ENCODE measurements at regions not wholly inside any gene's neighbourhood (a gene's known extent, or its start where the extent isn't known, plus 50 kb on each side); places are given as distances from the start of the nearest gene placed in this dataset.

- TF ChIP-seq, protein P1, sequence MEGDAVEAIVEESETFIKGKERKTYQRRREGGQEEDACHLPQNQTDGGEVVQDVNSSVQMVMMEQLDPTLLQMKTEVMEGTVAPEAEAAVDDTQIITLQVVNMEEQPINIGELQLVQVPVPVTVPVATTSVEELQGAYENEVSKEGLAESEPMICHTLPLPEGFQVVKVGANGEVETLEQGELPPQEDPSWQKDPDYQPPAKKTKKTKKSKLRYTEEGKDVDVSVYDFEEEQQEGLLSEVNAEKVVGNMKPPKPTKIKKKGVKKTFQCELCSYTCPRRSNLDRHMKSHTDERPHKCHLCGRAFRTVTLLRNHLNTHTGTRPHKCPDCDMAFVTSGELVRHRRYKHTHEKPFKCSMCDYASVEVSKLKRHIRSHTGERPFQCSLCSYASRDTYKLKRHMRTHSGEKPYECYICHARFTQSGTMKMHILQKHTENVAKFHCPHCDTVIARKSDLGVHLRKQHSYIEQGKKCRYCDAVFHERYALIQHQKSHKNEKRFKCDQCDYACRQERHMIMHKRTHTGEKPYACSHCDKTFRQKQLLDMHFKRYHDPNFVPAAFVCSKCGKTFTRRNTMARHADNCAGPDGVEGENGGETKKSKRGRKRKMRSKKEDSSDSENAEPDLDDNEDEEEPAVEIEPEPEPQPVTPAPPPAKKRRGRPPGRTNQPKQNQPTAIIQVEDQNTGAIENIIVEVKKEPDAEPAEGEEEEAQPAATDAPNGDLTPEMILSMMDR (IDR thresholded peaks at IDR 0.05; ENCODE audit: low read depth, low read length) = no peak
- H3K9me3 ChIP-seq (ENCODE audit: low read depth) = no peaks in the 10 kb centered on the region
- no peaks in the 10 kb centered on the region for H3K27me3 ChIP-seq
- H3K27ac ChIP-seq = no peak overlapping the region
- DNase-seq (ENCODE audit: low read depth in 1 of 2, low spot score in 1 of 2) = no peak
- no peaks in the 10 kb centered on the region for H3K36me3 ChIP-seq
- H3K4me1 ChIP-seq (ENCODE audit: low read depth) = no peaks in the 10 kb centered on the region
- no peak overlapping the region for H3K4me3 ChIP-seq
Observed at GRCh38 chr5:101580591-101580990, 677.5 kb upstream of the ST8SIA4 start.

DNA sequence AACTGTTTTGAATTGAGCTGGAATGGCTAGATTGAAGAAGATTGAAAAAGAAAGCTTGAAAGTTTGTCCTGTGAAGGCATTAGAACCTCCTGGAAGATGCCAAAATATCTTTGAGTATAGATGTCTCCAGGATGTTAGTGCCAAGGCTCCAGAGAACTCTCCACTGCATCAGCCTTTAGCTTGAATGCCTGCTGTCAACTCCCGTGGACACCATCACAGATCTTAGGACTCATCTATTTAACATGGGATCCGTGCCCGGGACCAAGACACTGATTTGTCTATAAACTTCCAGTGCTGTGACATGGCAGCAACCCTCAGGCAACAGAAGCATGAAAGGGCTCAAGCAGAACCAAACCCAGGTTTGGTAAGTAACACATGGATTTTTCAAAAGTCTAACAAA lies 670.9 kb upstream of the ST8SIA4 start:
- no peaks in the 10 kb centered on the region for H3K9me3 ChIP-seq (ENCODE audit: low read depth)
- TF ChIP-seq, protein P1 (IDR thresholded peaks at IDR 0.05; ENCODE audit: low read depth, low read length) = no peak
- no peak for DNase-seq (ENCODE audit: low read depth in 1 of 2, low spot score in 1 of 2)
- no peak overlapping the region for H3K27ac ChIP-seq
- no peaks in the 10 kb centered on the region for H3K27me3 ChIP-seq
- no peaks in the 10 kb centered on the region for H3K36me3 ChIP-seq
- no peak overlapping the region for H3K4me3 ChIP-seq
- H3K4me1 ChIP-seq (ENCODE audit: low read depth) = no peaks in the 10 kb centered on the region

DNA sequence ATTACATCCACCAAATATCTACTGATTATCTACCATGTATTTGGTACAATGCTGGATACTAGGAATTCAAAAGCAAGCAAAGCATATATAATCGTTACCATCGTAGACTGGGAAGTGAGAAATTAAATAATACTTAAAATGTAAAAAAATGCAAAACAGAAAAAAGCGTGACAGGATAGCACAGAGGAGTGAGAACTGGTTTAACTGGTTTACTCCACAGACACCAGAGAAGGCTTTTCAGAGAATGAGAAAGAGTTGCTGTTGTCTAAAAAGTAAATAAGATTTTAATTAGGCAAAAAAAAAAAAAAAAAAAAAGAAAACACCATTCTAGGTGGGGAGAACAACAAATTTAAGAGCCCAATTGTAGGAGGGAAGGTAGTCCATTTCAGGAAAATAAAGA lies 657.9 kb upstream of the ST8SIA4 start:
- Histone ChIP-seq H3K36me3 (no peaks in the 10 kb centered on the region), H3K9me3 (ENCODE audit: low read depth) (no peaks in the 10 kb centered on the region), H3K4me3 (no peak overlapping the region), H3K4me1 (ENCODE audit: low read depth) (no peaks in the 10 kb centered on the region), H3K27me3 (no peaks in the 10 kb centered on the region), H3K27ac (no peak overlapping the region)
- TF ChIP-seq, protein P1 (IDR thresholded peaks at IDR 0.05; ENCODE audit: low read depth, low read length) = no peak
- DNase-seq (ENCODE audit: low read depth in 1 of 2, low spot score in 1 of 2) = no peak

GRCh38 chr5:101543780-101544179 lies 640.7 kb upstream of the ST8SIA4 start:
- H3K27me3 ChIP-seq = no peaks in the 10 kb centered on the region
- DNase-seq (ENCODE audit: low read depth in 1 of 2, low spot score in 1 of 2) = no peak
- TF ChIP-seq, protein P1 (IDR thresholded peaks at IDR 0.05; ENCODE audit: low read depth, low read length) = no peak
- no peak overlapping the region for H3K27ac ChIP-seq
- no peaks in the 10 kb centered on the region for H3K36me3 ChIP-seq
- no peaks in the 10 kb centered on the region for H3K9me3 ChIP-seq (ENCODE audit: low read depth)
- no peaks in the 10 kb centered on the region for H3K4me1 ChIP-seq (ENCODE audit: low read depth)
- no peak overlapping the region for H3K4me3 ChIP-seq

DNA sequence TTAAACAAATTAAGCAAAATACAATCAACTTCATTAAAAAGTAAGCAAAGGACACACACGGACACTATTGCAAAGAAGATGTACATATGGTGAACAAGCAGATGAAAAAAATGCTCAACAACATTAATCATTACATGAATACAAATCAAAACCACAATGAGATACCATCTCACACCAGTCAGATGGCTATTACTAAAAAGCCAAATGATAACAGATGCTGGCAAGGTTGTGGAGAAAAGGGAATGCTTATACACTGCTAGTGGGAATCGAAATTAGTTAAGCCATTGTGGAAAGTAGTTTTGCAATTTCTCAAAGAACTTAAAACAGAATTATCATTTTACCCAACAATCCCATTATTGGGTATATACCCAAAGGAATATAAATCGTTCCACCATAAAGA lies 636.2 kb upstream of the ST8SIA4 start:
- Histone ChIP-seq H3K27ac (no peak overlapping the region), H3K4me1 (ENCODE audit: low read depth) (no peaks in the 10 kb centered on the region), H3K9me3 (ENCODE audit: low read depth) (no peaks in the 10 kb centered on the region), H3K36me3 (no peaks in the 10 kb centered on the region), H3K27me3 (no peaks in the 10 kb centered on the region), H3K4me3 (no peak overlapping the region)
- no peak for DNase-seq (ENCODE audit: low read depth in 1 of 2, low spot score in 1 of 2)
- TF ChIP-seq, protein P1 (IDR thresholded peaks at IDR 0.05; ENCODE audit: low read depth, low read length) = no peak

GRCh38 chr5:101535626-101536025 lies 632.5 kb upstream of the ST8SIA4 start:
- TF ChIP-seq, protein P1 (IDR thresholded peaks at IDR 0.05; ENCODE audit: low read depth, low read length) = no peak
- no peak overlapping the region for H3K4me3 ChIP-seq
- no peaks in the 10 kb centered on the region for H3K27me3 ChIP-seq
- H3K9me3 ChIP-seq (ENCODE audit: low read depth) = no peaks in the 10 kb centered on the region
- H3K36me3 ChIP-seq = no peaks in the 10 kb centered on the region
- DNase-seq (ENCODE audit: low read depth in 1 of 2, low spot score in 1 of 2) = no peak
- no peak overlapping the region for H3K27ac ChIP-seq
- H3K4me1 ChIP-seq (ENCODE audit: low read depth) = no peaks in the 10 kb centered on the region

All from cardiac muscle cell (in vitro differentiated cells and primary cell).